Liver (tissue), 8 donors: ENCODE measurements at regions not wholly inside any gene's neighbourhood (a gene's known extent, or its start where the extent isn't known, plus 50 kb on each side); places are given as distances from the start of the nearest gene placed in this dataset.

ENCODE experiments used
- DNase-seq: peaks from one replicate; pipeline ENCODE4 v3.0.0-alpha.2; 2017; ENCODE audit warnings: low spot score
- H3K27ac ChIP-seq, 2 donors: one replicate each; pipeline ENCODE4 v1.7.0; 2013; ENCODE audit warnings: inconsistent platforms in 2 of 2, low read length in 2 of 2, control low read depth in 1 of 2, low read depth in 1 of 2, mild to moderate bottlenecking in 1 of 2
- H3K27me3 ChIP-seq, 4 donors: one replicate each; pipeline versions ENCODE4 v1.6.1 to v1.7.0; 2013; ENCODE audit warnings: low read length in 3 of 4, inconsistent platforms in 1 of 4, mild to moderate bottlenecking in 1 of 4, moderate library complexity in 1 of 4; ENCODE audit not compliant: control insufficient read depth in 4 of 4, insufficient read depth in 4 of 4
- H3K36me3 ChIP-seq, 4 donors: one replicate each; pipeline versions ENCODE4 v1.6.1 to v1.7.0; 2013; ENCODE audit warnings: low read length in 3 of 4, mild to moderate bottlenecking in 3 of 4, low read depth in 1 of 4, moderate library complexity in 1 of 4; ENCODE audit not compliant: control insufficient read depth in 4 of 4, insufficient read depth in 3 of 4
- H3K4me1 ChIP-seq, 4 donors: one replicate each; pipeline versions ENCODE4 v1.6.1 to v1.7.0; 2013; ENCODE audit warnings: low read length in 3 of 4, mild to moderate bottlenecking in 3 of 4, moderate library complexity in 1 of 4; ENCODE audit not compliant: control insufficient read depth in 4 of 4, insufficient read depth in 4 of 4
- H3K4me3 ChIP-seq, 3 donors: one replicate each; pipeline versions ENCODE4 v1.6.1 to v1.7.0; 2013; ENCODE audit warnings: low read length in 3 of 3, control low read depth in 1 of 3, low read depth in 1 of 3, mild to moderate bottlenecking in 1 of 3
- H3K9ac ChIP-seq, 2 donors: one replicate each; pipeline ENCODE4 v1.7.0; 2013; ENCODE audit warnings: low read length in 2 of 2, mild to moderate bottlenecking in 2 of 2, moderate library complexity in 2 of 2, control low read depth in 1 of 2, low read depth in 1 of 2
- H3K9me3 ChIP-seq, 4 donors: one replicate each; pipeline versions ENCODE4 v1.6.1 to v1.7.0; 2013; ENCODE audit warnings: low read length in 3 of 4; ENCODE audit not compliant: control insufficient read depth in 4 of 4
- EGR1 ChIP-seq, 2 donors: IDR thresholded peaks; 2 replicates each; pipeline ENCODE4 v1.6.1; 2016 to 2018; ENCODE audit warnings: antibody characterized with exemption in 2 of 2, low read depth in 2 of 2
- FOXA1 ChIP-seq: IDR thresholded peaks from 2 replicates; pipeline ENCODE4 v1.6.1; 2016; ENCODE audit warnings: antibody characterized with exemption
- FOXA2 ChIP-seq: IDR thresholded peaks from 2 replicates; pipeline ENCODE4 v1.6.1; 2016; ENCODE audit warnings: antibody characterized with exemption
- GABPA ChIP-seq, 2 donors: IDR thresholded peaks in 1 of 2; conservative IDR thresholded peaks in 1 of 2; 2 replicates each; pipeline ENCODE4 v1.6.1; 2016; ENCODE audit warnings: antibody characterized with exemption in 2 of 2, mild to moderate bottlenecking in 1 of 2, moderate library complexity in 1 of 2
- HNF4A ChIP-seq, 2 donors: conservative IDR thresholded peaks; 2 replicates each; pipeline ENCODE4 v1.6.1; 2016; ENCODE audit warnings: antibody characterized with exemption in 2 of 2, mild to moderate bottlenecking in 2 of 2
- HNF4G ChIP-seq: IDR thresholded peaks from 2 replicates; pipeline ENCODE4 v1.6.1; 2016; ENCODE audit warnings: antibody characterized with exemption
- JUND ChIP-seq, 2 donors: IDR thresholded peaks; 2 replicates each; pipeline ENCODE4 v1.6.1; 2016; ENCODE audit warnings: antibody characterized with exemption in 2 of 2
- NR2F2 ChIP-seq: IDR thresholded peaks from 2 replicates; pipeline ENCODE4 v1.6.1; 2016; ENCODE audit warnings: antibody characterized with exemption
- RAD21 ChIP-seq, 2 donors: IDR thresholded peaks; 2 replicates each; pipeline ENCODE4 v1.6.1; 2016; ENCODE audit warnings: antibody characterized with exemption in 2 of 2, mild to moderate bottlenecking in 2 of 2
- RXRA ChIP-seq, 2 donors: IDR thresholded peaks; 2 replicates each; pipeline ENCODE4 v1.6.1; 2017 to 2018; ENCODE audit warnings: antibody characterized with exemption in 2 of 2, mild to moderate bottlenecking in 1 of 2
- SP1 ChIP-seq: IDR thresholded peaks from 2 replicates; pipeline ENCODE4 v1.6.1; 2018; ENCODE audit warnings: antibody characterized with exemption, mild to moderate bottlenecking
- TAF1 ChIP-seq: conservative IDR thresholded peaks from 2 replicates; pipeline ENCODE4 v1.6.1; 2016; ENCODE audit warnings: antibody characterized with exemption, mild to moderate bottlenecking
- WGBS: extraction: QIAGEN DNeasy Blood & Tissue Kit; methylation state at CpG from one replicate; pipeline ENCODE4 v1.1.7; 2013; 5-methylcytosine and 5-hydroxymethylcytosine counted together
- TF ChIP-seq, protein P1 (sequence below): fragments of 150-350 bp; IDR thresholded peaks from 2 replicates; pipeline ENCODE4 v1.5.1; 2017; ENCODE audit warnings: improper control_type of control experiment, low read depth, low read length; ENCODE audit not compliant: missing input control
- TF ChIP-seq, protein P2 (sequence below): IDR thresholded peaks from 2 replicates; pipeline ENCODE4 v1.6.1; 2016; ENCODE audit warnings: antibody characterized with exemption
- TF ChIP-seq, protein P3 (sequence below): IDR thresholded peaks from 2 replicates; pipeline ENCODE4 v1.6.1; 2016; ENCODE audit warnings: antibody characterized with exemption
- TF ChIP-seq, protein P4 (sequence below): IDR thresholded peaks from 2 replicates; pipeline ENCODE4 v1.6.1; 2016; ENCODE audit warnings: antibody characterized with exemption, mild to moderate bottlenecking
- TF ChIP-seq, protein P5 (sequence below): IDR thresholded peaks from 2 replicates; pipeline ENCODE4 v1.6.1; 2016; ENCODE audit warnings: antibody characterized with exemption
- donor health status: healthy.
- donor health status: healthy.
- donor health status: healthy.
- donor health status: healthy.
- donor health status: healthy.

DNA sequence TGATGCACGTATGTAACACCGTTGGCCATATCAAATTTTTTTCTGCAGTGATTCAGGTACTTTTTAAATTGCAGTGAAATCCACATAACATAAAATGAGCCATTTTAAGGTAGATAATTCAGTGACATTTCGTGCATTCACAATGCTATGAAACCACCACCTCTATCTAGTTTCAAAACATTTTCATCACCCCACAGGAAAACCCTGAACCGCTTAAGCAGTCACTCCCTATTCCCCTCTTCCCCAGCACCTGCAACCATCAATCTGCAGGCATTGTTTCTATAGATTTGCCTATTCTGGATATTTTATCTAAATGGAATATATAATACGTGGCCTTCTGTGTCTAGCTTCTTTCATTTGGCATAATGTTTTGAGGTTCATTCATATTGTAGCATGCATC lies 79.2 kb downstream of the BOD1 start:
- no peak overlapping the region for H3K9ac ChIP-seq
- DNase-seq = no peak
- no peaks in the 10 kb centered on the region for H3K36me3 ChIP-seq
- no peak overlapping the region for H3K4me3 ChIP-seq
- H3K4me1 ChIP-seq = no peaks in the 10 kb centered on the region
- H3K9me3 ChIP-seq = no peaks in the 10 kb centered on the region
- H3K27me3 ChIP-seq = no peaks in the 10 kb centered on the region
- 81% methylated on average over 5 of the region's 5 CpGs for WGBS
- no peak overlapping the region for H3K27ac ChIP-seq
- no peak for TF ChIP-seq RAD21 (IDR thresholded peaks at IDR 0.05)
- TF ChIP-seq GABPA (IDR thresholded peaks at IDR 0.05 in 1 of 2, conservative IDR thresholded peaks at IDR 0.05 in 1 of 2) = no peak
- no peak for TF ChIP-seq TAF1
- TF ChIP-seq SP1 = no peak
- TF ChIP-seq RXRA (IDR thresholded peaks at IDR 0.05) = no peak
- no peak for TF ChIP-seq FOXA2
- TF ChIP-seq, protein P1, sequence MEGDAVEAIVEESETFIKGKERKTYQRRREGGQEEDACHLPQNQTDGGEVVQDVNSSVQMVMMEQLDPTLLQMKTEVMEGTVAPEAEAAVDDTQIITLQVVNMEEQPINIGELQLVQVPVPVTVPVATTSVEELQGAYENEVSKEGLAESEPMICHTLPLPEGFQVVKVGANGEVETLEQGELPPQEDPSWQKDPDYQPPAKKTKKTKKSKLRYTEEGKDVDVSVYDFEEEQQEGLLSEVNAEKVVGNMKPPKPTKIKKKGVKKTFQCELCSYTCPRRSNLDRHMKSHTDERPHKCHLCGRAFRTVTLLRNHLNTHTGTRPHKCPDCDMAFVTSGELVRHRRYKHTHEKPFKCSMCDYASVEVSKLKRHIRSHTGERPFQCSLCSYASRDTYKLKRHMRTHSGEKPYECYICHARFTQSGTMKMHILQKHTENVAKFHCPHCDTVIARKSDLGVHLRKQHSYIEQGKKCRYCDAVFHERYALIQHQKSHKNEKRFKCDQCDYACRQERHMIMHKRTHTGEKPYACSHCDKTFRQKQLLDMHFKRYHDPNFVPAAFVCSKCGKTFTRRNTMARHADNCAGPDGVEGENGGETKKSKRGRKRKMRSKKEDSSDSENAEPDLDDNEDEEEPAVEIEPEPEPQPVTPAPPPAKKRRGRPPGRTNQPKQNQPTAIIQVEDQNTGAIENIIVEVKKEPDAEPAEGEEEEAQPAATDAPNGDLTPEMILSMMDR = no peak
- TF ChIP-seq, protein P2, sequence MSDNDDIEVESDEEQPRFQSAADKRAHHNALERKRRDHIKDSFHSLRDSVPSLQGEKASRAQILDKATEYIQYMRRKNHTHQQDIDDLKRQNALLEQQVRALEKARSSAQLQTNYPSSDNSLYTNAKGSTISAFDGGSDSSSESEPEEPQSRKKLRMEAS = no peak
- no peak for TF ChIP-seq FOXA1
- no peak for TF ChIP-seq EGR1 (IDR thresholded peaks at IDR 0.05; ENCODE audit: low read depth in 2 of 2)
- no peak for TF ChIP-seq HNF4G
- no peak for TF ChIP-seq HNF4A (conservative IDR thresholded peaks at IDR 0.05)
- no peak for TF ChIP-seq NR2F2
- no peak for TF ChIP-seq JUND (IDR thresholded peaks at IDR 0.05)
- TF ChIP-seq, protein P3, sequence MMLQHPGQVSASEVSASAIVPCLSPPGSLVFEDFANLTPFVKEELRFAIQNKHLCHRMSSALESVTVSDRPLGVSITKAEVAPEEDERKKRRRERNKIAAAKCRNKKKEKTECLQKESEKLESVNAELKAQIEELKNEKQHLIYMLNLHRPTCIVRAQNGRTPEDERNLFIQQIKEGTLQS = no peak
- TF ChIP-seq, protein P4, sequence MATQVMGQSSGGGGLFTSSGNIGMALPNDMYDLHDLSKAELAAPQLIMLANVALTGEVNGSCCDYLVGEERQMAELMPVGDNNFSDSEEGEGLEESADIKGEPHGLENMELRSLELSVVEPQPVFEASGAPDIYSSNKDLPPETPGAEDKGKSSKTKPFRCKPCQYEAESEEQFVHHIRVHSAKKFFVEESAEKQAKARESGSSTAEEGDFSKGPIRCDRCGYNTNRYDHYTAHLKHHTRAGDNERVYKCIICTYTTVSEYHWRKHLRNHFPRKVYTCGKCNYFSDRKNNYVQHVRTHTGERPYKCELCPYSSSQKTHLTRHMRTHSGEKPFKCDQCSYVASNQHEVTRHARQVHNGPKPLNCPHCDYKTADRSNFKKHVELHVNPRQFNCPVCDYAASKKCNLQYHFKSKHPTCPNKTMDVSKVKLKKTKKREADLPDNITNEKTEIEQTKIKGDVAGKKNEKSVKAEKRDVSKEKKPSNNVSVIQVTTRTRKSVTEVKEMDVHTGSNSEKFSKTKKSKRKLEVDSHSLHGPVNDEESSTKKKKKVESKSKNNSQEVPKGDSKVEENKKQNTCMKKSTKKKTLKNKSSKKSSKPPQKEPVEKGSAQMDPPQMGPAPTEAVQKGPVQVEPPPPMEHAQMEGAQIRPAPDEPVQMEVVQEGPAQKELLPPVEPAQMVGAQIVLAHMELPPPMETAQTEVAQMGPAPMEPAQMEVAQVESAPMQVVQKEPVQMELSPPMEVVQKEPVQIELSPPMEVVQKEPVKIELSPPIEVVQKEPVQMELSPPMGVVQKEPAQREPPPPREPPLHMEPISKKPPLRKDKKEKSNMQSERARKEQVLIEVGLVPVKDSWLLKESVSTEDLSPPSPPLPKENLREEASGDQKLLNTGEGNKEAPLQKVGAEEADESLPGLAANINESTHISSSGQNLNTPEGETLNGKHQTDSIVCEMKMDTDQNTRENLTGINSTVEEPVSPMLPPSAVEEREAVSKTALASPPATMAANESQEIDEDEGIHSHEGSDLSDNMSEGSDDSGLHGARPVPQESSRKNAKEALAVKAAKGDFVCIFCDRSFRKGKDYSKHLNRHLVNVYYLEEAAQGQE = no peak
- TF ChIP-seq, protein P5, sequence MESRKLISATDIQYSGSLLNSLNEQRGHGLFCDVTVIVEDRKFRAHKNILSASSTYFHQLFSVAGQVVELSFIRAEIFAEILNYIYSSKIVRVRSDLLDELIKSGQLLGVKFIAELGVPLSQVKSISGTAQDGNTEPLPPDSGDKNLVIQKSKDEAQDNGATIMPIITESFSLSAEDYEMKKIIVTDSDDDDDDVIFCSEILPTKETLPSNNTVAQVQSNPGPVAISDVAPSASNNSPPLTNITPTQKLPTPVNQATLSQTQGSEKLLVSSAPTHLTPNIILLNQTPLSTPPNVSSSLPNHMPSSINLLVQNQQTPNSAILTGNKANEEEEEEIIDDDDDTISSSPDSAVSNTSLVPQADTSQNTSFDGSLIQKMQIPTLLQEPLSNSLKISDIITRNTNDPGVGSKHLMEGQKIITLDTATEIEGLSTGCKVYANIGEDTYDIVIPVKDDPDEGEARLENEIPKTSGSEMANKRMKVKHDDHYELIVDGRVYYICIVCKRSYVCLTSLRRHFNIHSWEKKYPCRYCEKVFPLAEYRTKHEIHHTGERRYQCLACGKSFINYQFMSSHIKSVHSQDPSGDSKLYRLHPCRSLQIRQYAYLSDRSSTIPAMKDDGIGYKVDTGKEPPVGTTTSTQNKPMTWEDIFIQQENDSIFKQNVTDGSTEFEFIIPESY = no peak
